HAP-1 (cell line): ENCODE measurements at regions not wholly inside any gene's neighbourhood (a gene's known extent, or its start where the extent isn't known, plus 50 kb on each side); places are given as distances from the start of the nearest gene placed in this dataset.

Experiments used
- DNase-seq, 2 experiments: peaks; one replicate each; pipeline ENCODE4 v3.0.0-alpha.2; 2016 to 2020; ENCODE audit warnings: low spot score in 2 of 2
- H3K27me3 ChIP-seq: fragments of 250-450 bp; sonication (Bioruptor Pico); 2 replicates; pipeline ENCODE4 v1.5.1; 2020; ENCODE audit warnings: low read depth, mild to moderate bottlenecking, moderate library complexity
- H3K36me3 ChIP-seq: fragments of 250-450 bp; sonication (Bioruptor Pico); replicated peaks from 2 replicates; pipeline ENCODE4 v1.5.1; 2020; ENCODE audit warnings: mild to moderate bottlenecking
- H3K4me1 ChIP-seq: fragments of 250-450 bp; sonication (Bioruptor Pico); 2 replicates; pipeline ENCODE4 v1.5.1; 2020; ENCODE audit warnings: mild to moderate bottlenecking
- H3K4me3 ChIP-seq: fragments of 250-450 bp; sonication (Bioruptor Pico); 2 replicates; pipeline ENCODE4 v1.5.1; 2020; ENCODE audit warnings: mild to moderate bottlenecking, moderate library complexity
- H3K9me3 ChIP-seq: fragments of 250-450 bp; sonication (Bioruptor Pico); 2 replicates; pipeline ENCODE4 v1.5.1; 2020; ENCODE audit warnings: mild to moderate bottlenecking, moderate library complexity
- in situ Hi-C: fragments of 300-500 bp; cut with MboI; formaldehyde crosslinking; loops from 3 replicates; pipeline ENCODE4 v1.14.3; 2020; ENCODE audit warnings: low sequenced_read_pairs, inconsistent platforms, mixed read lengths

DNA sequence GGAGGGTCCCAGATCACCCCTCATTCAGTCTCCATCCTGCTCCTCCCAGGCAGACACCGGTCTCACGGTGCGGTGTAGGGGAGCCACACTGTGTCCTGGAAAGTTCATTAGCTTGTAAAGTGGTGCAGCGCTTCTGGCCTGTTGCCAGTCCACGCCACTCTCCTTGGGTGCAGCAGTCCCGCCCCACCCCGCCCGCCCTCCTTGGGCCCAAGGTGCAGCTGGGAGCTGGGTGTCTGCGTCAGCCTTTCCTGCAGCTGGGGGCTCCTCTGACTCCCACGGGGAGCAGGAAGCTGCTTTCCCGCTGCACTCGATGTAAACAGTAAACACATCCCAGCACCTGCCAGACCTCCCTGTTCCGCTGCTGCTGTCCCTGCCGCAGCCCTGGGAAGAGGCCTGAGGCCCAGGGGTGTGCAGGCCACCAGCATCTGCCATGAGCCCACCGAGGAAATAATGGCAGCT lies 53.8 kb upstream of the ASB18 start:
- no peak for DNase-seq
- Histone ChIP-seq H3K9me3 (no peaks in the 10 kb centered on the region), H3K36me3 (no peaks in the 10 kb centered on the region), H3K4me3 (no peak overlapping the region), H3K4me1 (no peaks in the 10 kb centered on the region), H3K27me3 (peaks cover 3% of the 10 kb centered on the region)
- in situ Hi-C loops = no loop called here

DNA sequence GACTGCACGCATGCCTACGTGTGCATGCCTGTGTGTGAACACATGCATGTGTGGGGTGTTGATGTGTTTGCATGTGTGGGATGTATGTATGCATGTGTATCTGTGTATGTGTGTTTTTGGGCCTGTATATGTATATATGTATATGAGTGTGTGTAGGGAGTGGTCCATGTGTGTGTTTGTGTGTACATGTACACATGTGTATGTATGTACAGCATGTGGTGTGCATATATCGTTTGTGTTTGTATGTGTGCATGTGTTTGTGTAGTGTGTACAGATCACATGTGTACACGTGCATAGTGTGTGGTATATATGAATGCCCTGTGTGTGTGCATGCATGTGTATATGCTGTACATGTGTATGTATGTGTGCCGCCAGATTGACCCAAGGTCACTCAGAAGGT lies 54.2 kb upstream of the ASB18 start:
- in situ Hi-C loops = no loop called here
- Histone ChIP-seq H3K9me3 (no peaks in the 10 kb centered on the region), H3K4me1 (no peaks in the 10 kb centered on the region), H3K36me3 (no peaks in the 10 kb centered on the region), H3K27me3 (peaks cover 3% of the 10 kb centered on the region), H3K4me3 (no peak overlapping the region)
- no peak for DNase-seq

DNA sequence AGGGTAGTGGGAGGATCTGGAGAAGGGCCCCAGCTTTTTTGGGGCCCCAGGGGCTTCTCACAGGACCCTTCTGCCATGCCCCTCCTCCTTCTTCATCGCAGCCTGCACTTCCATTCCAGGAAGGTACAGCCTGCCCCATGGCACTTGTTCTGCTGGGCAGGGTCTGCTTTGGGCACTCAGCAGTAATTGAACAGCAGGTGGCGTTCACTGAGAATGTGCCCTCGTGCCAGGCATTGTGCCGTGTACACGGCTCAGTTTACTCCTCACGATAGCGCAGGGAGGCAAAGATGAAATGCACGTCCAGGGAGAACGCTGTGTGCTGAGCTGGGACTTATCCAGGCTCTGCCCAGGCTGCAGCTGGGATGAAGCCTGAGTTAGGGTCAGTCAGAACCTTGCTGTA lies 54.8 kb upstream of the ASB18 start:
- peaks cover 3% of the 10 kb centered on the region for H3K27me3 ChIP-seq
- no peaks in the 10 kb centered on the region for H3K36me3 ChIP-seq
- in situ Hi-C loops = no loop called here
- DNase-seq = no peak
- no peaks in the 10 kb centered on the region for H3K9me3 ChIP-seq
- H3K4me3 ChIP-seq = no peak overlapping the region
- H3K4me1 ChIP-seq = no peaks in the 10 kb centered on the region

DNA sequence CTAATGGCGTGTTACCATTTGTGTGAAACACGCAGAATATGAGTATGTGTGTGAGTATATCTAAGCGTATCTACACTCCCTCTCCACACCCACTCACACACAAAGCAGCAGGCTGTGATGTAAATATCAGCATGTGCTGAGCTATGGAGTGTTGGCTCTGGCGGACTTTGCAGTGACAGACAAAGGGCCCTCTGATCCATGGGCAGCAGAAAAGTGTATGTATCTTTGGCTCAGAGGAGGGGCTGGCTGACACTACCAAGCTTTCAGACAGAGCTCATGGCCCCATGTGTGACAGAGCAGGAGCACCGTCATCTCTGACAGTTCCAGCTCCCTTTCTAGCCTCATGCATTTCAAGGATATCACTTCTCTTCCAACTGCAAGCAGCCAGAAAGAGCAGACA lies 57.2 kb upstream of the ASB18 start:
- no peak for DNase-seq
- H3K4me3 ChIP-seq = no peak overlapping the region
- H3K27me3 ChIP-seq = peaks cover 3% of the 10 kb centered on the region
- H3K36me3 ChIP-seq = no peaks in the 10 kb centered on the region
- no peaks in the 10 kb centered on the region for H3K4me1 ChIP-seq
- in situ Hi-C loops = no loop called here
- no peaks in the 10 kb centered on the region for H3K9me3 ChIP-seq

DNA sequence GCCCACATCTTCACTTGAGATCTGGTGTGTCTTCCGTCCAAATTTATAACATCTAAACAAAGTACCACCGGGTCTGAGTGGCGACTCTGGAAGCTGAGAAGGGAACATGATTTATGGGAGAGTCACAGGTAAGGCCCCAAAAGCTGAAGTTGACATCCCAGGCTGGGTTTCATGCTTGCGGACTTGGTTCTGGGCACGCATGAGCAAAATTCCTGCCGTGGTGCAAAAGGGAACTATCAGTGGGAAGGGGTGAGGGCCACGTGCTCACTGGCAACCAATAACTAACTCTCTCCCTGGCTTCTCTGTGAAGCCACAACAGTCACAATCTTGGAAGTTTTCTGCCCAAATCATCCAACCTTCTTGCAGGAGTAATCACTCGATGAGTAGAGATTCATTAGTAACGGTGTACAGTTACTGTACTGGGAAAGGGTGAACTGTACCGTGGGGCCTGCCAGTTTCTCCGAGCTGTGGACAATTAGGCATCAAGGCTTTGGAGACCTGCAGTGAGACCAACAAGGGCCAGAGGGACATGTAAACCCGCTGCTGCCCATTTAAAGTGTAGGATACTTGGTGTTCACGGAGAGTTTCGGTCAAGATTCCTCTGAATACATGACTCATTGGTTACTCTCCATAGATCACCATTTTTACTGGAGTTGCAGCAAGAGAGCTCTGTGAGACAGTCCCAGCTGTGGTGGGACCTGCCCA lies 69.4 kb upstream of the ASB18 start:
- H3K4me1 ChIP-seq = no peaks in the 10 kb centered on the region
- no peak overlapping the region for H3K4me3 ChIP-seq
- H3K36me3 ChIP-seq = no peaks in the 10 kb centered on the region
- no peaks in the 10 kb centered on the region for H3K27me3 ChIP-seq
- in situ Hi-C loops = no loop called here
- no peak for DNase-seq
- no peaks in the 10 kb centered on the region for H3K9me3 ChIP-seq

DNA sequence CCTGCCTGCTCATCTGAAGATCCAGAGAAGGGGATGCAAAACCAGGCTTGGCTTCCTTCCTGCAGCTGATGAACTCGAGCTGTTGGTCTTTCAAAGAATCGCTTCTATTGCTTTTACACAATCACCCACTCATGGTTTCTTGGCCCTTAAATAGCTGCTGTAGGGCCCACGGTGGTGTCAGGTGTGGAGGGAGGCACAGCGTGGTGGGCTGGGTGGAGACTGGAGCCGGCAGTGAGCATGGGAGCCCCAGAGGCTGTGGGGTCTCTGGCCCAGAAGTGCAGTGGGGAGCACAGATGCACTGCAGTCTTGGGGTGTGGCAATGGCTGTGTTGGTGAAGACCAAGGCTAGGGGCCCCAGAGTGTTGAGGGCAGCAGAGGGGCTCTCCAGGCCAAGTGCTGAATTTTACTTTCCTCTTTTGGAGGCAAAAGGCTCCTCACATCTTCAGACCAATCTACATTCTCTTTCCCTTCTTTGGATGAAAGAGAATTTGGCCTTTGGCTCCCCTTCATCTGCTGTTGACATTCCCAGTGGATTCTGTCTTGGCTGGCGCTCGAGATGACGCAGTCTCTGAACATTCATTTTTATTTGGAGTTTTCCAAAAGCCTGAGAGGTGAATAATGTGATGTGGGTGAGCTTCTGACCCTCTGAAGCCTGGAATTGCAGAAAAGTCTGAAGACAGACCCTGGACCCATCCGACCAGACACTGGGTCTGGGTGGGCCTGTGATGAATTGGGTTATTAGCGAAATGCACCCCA lies 70.1 kb upstream of the ASB18 start:
- no peak overlapping the region for H3K4me3 ChIP-seq
- H3K27me3 ChIP-seq = no peaks in the 10 kb centered on the region; the same call in 1 of the 2 replicates
- no peaks in the 10 kb centered on the region for H3K9me3 ChIP-seq
- DNase-seq = no peak
- H3K4me1 ChIP-seq = no peaks in the 10 kb centered on the region
- H3K36me3 ChIP-seq = no peaks in the 10 kb centered on the region
- in situ Hi-C loops = no loop called here

DNA sequence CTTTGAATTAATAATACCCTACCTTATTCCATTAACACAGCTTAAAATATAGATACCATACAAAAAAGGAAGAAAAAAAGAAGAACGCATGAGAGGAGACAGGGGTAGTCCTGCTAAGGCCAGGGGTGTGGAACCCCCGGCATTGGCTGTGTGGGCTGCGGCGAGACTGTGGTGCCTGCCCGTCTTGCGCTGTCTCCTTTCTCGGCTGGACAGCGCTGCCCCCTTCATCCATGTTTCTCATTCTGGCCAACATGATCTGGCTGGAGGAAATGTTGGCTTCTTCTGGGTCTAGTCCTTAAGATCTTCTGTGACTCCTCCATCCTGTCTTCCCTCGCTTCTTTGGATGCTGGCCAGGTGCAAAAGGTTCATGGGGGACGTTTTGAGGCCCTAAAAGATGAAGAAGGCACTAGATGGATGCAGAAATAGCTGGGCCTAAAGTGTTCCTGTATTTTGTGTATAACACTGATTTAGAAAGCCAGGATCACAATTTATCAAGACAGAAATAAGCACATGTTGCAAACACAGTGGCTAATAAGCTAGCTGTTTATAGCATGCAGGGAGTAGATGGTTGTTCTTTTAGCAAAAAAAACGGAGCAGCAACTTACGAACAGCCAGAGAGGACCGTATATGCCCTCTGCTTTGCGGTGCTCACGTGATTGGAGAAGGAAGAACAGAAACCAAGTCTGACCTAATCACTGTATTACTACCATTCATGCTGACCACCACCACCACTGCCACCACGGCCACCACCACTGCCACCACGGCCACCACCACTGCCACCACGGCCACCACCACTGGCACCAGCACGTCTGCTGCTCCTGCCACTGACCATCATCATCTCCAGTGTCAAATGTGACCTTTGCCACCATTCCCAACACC lies 71.7 kb upstream of the ASB18 start:
- Histone ChIP-seq H3K4me1 (no peaks in the 10 kb centered on the region), H3K27me3 (no peaks in the 10 kb centered on the region; the same call in 1 of the 2 replicates), H3K4me3 (no peak overlapping the region), H3K36me3 (no peaks in the 10 kb centered on the region), H3K9me3 (no peaks in the 10 kb centered on the region)
- in situ Hi-C loops = no loop called here
- DNase-seq = no peak

DNA sequence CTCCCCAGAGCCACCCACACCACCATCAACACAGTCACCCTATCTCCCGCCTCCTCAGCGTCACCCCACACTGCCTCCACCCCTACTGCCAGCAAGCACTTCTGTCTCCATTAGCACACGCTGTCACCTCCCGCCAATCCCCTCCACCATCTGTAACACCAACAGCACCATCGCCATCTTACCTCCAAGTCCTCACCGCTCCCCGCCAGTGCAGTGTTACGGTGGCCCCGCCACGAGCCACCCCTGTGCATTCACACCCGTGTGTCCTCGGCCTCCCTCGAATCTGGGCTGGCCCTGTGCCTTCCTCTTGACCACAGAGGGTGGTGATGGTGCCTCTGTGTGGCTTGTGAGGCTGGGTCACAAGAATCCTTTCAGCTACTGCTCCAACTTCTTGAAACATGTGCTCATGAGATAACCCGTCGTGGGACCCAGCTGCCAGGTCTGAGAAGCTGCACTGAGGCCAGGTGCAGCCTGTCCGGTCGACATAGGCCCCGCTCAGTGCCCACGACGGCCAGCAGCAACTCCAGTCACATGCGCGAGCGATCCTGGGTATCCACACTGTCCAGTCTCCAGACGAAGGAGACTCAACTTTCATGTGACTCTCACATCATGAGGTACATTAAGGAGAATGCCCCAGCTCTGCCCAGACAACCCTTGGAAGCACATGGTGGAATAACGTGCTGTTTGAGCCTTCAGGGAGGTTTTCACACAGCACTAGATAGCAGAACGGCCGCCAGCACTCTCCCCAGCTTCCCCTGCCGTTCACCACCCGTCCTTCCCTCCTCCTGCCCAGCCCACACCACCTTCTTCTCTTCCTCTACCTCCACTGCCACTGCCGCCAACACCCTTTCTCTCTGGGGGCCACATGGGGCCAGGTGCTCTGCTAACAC lies 72.6 kb upstream of the ASB18 start:
- DNase-seq = no peak
- H3K36me3 ChIP-seq = no peaks in the 10 kb centered on the region
- in situ Hi-C loops = no loop called here
- H3K4me3 ChIP-seq = no peak overlapping the region
- no peaks in the 10 kb centered on the region; the same call in 1 of the 2 replicates for H3K27me3 ChIP-seq
- H3K9me3 ChIP-seq = no peaks in the 10 kb centered on the region
- H3K4me1 ChIP-seq = no peaks in the 10 kb centered on the region

DNA sequence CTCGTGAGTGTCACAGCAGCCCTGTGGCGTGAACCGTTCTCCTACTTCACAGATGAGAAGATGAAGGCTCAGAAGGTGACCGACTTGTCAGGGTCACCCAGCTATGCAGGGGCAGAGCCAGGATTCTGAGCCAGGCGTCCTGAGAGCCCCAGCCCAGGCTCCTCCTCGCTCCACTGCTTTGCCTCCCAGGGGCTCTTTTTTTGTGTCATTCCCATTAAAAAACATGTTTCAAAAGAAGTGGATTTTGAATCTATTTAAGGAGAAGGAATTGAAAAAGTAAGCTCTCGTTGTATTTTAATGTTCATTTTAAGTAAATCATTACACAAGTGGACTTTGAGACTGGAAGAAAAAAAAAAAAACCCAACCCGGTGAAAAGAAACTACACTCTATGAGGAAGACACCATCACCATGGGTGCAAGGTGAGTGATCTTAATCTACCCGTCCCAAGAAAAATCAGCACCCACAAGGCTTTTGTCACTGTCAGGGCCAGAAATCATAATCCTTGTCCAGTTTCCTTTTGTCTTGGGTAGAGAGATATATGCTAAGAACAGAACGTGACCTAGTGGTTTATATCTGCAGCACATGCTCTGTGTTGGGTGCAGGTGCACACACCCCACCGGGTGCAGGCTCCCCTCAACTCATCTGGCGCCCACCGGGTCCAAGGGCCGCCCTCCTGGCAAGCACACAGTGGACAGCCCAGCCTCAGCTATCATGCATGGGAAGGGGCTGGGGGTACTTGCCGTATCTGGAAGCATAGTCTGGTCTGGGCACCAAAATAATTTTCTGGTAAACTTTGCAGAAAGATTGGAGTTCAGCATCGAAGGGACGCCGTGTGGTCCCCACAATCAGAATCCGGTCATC lies 73.5 kb upstream of the ASB18 start:
- in situ Hi-C loops = no loop called here

DNA sequence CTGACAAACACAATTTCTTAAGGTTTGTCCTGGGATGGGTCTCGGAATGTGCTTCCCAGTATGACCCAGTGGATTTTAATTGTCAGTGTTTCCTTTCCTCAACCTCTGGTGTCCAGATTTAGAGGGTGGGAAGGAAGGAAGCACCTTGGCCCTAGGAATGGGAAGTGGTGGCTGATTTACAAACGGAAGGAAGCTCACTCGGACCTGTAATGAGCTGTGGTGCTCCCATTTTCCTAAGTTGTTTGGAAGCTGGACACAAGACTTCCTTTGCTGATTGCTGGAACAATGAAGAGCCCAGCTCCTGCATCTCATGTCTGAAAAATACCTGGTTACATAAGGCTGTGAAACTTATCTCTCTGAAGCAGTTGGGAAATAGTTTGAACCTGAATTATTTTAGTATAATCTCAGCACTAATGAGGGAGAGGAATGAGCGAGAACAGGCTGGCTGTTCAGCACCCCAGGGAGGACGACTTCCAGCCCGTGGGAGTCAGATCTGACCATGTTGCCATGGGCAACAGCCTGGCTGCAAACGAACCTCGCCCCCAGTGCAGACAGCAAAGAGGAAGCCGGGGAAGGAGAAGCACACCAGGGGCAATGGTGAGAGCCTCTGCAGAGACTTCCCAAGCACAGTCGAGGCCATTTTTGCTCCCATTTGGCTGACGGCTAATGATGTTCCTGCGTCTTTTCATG lies 74.4 kb upstream of the ASB18 start:
- H3K4me1 ChIP-seq = no peaks in the 10 kb centered on the region
- H3K36me3 ChIP-seq = no peaks in the 10 kb centered on the region
- H3K27me3 ChIP-seq = no peaks in the 10 kb centered on the region; the same call in 1 of the 2 replicates
- in situ Hi-C loops = no loop called here
- no peak overlapping the region for H3K4me3 ChIP-seq
- no peaks in the 10 kb centered on the region for H3K9me3 ChIP-seq
- no peak for DNase-seq

More for the DNA sequence above, 73.5 kb upstream of the ASB18 start:
- Histone ChIP-seq H3K27me3 (no peaks in the 10 kb centered on the region; the same call in 1 of the 2 replicates), H3K36me3 (no peaks in the 10 kb centered on the region), H3K9me3 (no peaks in the 10 kb centered on the region), H3K4me1 (no peaks in the 10 kb centered on the region), H3K4me3 (no peak overlapping the region)
- DNase-seq = no peak

DNA sequence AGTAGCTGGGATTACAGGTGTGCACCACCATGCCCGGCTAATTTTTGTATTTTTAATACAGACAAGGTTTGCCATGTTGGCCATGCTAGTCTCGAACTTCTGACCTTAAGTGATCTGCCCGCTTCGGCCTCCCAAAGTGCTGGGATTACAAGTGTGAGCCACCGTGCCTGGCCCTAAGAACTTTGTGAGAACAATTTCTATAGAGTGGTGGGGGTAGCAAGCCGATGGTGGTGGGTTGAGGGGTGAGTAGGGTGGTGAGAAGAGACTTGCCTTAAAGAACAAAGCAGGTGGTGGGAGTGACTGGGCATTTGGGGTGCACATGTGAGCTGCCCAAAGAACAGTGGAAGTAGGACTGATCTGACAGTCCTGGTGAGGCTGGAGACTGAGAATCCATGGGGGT lies 76.0 kb upstream of the ASB18 start:
- in situ Hi-C loops = no loop called here
- H3K4me1 ChIP-seq = no peaks in the 10 kb centered on the region
- H3K4me3 ChIP-seq = no peak overlapping the region
- DNase-seq = no peak
- no peaks in the 10 kb centered on the region; the same call in 1 of the 2 replicates for H3K27me3 ChIP-seq
- no peaks in the 10 kb centered on the region for H3K36me3 ChIP-seq
- no peaks in the 10 kb centered on the region for H3K9me3 ChIP-seq

DNA sequence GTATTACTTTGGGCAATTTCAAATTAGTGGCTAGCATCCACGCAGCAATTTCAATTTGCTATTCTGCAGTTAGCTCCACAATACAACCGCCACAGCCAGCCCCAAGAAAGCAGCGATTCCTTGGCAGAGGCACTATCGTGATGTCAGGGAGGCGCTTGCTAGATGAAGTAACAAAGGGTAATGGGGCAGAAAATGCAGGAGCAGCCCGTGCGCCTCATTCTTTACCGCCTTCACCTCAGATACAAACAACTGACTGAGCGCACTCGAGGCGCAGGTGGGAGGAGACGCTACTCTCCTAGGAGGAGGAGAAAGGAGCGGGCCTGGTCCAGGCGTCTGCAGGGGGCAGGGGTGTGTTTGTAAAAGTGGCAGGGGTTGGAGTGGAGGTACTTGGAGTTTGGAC lies 76.9 kb upstream of the ASB18 start:
- in situ Hi-C loops = no loop called here
- Histone ChIP-seq H3K36me3 (no peaks in the 10 kb centered on the region), H3K27me3 (no peaks in the 10 kb centered on the region; the same call in 1 of the 2 replicates)

More for the DNA sequence above, 76.9 kb upstream of the ASB18 start:
- no peak for DNase-seq
- Histone ChIP-seq H3K4me3 (no peak overlapping the region), H3K4me1 (no peaks in the 10 kb centered on the region), H3K9me3 (no peaks in the 10 kb centered on the region)
